HG02623 (cell line): ENCODE measurements at regions not wholly inside any gene's neighbourhood (a gene's known extent, or its start where the extent isn't known, plus 50 kb on each side); places are given as distances from the start of the nearest gene placed in this dataset.
"Not testable (repeated sequence)": the region's sequence is repeated elsewhere in the genome, so short reads cannot be mapped to it uniquely, and the experiment has no call there.

ENCODE experiments used
- ATAC-seq: cut with Tn5 transposase; IDR thresholded peaks from one replicate; pipeline ENCODE4 v1.9.1; 2021; ENCODE audit warnings: moderate library complexity; ENCODE audit not compliant: unreplicated experiment

- no peak for ATAC-seq
These were observed 149.2 kb upstream of the SYT10 start for GRCh38 chr12:33588725-33589405.

DNA sequence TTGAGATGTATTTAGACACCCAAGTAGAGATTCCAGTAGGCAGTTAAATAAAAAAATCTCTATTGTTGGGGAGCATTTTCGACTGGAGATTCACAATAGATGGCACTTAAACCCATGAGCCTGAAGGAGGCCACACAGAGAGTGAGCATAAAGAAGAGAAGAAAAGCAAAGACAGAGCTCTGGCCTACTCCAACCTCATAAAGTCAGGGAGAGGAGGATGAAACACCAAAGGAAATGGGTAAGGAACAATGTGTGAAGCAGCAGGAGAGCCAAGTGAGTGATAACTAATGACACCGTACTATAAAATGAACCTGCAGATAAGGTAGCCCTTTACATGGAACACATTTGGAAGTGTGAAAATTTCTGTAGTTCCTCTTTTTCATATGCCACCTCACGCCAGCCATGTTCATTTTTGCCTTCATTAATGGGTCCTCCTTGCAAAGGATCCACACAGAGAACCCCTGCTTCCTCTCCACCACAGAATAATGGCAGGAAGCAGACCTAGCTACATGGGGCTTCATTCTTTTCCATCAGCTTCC lies 150.0 kb upstream of the SYT10 start:
- no peak for ATAC-seq

DNA sequence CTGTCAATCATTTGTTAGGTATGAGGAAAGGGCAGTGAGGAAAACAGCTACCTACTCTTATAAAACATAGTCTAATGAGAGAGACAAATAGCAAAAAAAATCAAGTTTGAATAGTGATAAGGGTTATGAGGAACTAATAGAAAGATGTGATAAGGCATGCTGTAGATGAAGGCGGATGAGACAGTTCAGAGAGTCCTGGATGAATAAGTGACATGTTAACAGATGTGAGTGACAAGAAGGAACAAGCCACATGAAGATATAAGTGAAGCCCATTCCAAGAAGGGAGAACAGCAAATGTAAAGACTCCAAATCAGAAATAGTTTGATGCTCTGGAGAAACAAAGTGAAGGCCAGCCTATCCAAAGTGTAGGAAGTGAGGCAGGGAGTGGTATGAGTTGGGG lies 154.1 kb upstream of the SYT10 start:
- no peak for ATAC-seq

DNA sequence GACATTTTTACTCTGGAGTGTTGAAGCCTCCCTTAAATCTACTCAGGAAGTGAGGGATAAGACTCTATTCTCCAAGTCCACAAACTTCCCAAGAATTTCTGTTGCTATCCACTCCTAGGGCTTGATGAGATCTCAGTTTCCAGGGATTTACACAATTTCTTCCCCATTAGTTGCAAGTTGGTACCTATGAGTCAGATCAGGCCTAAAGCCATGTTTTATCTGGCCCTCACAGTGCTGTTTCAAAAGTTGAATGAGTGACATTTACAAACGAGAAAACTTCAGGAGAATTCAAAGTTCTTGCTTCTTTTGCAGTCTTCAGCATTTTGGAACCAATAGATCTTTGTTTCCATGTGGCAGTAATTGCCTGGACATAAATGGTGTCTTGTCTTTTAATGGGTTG lies 156.4 kb upstream of the SYT10 start:
- no peak for ATAC-seq

DNA sequence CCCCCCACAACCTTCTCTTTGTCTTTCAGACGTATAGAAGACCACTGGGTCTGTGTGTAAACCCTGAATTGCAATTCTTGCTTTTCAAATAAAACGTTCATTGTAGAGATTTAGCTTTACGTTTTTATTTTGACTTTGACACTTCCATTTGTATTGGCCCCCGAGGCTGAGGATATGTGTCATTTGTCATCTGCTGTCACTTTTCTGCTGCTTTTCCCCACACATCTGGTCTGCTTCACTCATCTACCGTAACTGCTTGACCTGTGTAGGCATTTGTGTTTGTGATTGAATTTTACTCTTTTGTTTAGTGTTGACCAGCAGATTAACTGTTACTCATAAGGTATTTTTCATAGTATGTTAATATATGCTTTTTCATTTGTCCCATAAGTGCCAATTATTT lies 157.2 kb upstream of the SYT10 start:
- ATAC-seq: no peak

DNA sequence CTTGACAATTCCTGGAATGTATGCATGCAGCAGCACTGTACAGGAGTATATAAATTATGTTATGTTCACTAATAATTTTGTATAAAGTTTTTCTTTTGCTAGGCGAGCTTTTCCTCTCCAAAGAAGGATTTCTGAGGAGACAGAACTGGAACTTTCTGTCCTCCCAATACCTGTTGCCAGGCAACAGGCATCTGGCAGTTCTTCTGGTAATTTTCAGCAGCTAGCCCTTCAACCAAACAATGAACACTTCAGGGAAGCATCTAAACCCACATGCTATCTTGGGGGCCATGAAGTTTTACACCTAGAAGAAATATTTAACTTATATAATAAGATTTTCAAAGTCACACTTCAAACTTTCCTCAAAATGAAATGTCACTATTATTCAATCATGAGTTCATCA lies 162.9 kb upstream of the SYT10 start:
- ATAC-seq: no peak

DNA sequence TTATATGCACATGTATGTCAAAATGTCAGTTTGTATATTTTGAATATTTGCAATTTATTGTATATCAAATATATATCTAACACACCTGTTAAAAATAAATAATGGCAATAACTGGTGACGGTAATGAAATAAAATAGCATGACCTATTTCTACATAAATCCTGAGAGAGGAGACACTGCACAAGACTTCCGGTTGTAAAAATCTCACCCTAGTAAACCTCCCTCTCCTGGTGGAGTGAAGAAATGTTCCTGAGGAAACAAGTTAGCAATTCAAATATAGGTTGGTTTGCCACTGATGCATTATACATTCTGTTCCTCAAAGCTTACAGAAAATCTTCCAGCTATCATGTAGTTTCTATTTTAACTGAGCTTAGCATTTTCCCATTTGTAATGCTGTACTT lies 166.1 kb upstream of the SYT10 start:
- ATAC-seq: no peak

DNA sequence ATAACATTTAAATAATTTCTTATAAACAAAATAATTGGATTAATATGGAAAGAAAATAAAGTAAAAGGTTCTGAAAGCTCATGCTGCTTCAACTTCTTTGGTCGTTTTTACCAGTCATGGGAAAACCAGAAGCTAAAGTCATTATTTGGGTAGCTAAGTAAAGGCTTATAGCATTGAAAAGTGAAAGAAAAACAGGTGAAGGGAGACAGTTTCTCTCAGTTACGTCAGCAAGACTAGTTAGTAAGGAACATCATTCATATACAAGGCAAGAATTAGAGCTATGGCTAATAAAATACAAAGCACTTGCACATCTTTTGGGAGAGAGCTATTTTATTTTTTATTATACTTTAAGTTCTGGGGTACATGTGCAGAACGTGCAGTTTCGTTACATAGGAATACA lies 170.3 kb upstream of the SYT10 start:
- no peak for ATAC-seq

DNA sequence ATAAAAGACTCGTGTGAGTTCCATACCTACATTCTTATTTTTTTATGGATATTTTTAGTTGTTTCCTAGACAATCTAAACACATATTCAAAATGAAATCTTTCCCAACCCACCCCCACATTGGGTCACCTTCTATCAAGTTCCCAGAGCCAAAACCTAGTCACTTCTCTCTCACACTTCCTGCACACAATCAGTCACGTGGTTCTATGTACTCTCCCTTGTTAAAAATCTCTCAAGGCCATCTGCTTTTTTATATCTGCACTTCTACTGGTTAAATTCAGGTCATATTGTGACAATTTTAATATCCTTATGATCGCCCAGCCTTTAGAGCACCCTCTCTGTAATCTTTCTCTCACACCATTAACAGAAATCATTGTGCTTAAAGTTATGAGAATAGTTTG lies 175.0 kb upstream of the SYT10 start:
- ATAC-seq: no peak

- no peak for ATAC-seq
These were observed 177.6 kb upstream of the SYT10 start for GRCh38 chr12:33617218-33617617.

GRCh38 chr12:33628087-33628486 lies 188.5 kb upstream of the SYT10 start:
- ATAC-seq: no peak

DNA sequence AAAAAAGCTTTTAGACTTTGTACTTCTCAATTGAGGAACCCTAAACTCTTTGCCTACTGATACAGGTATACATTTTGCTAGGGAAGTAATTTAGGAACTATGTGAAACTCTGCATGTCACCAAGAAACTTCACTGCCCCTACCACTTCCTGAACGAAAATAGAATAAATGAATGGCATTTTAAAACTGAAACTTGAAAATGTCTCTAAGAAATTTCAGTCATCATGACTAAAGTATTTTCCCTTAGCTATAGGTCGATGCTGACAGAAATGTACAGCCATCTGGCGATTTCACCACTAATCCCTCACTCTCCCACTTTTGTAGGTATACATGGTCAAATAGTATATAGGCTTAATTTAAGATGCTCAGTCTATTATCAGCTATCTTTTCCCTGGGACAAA lies 194.9 kb upstream of the SYT10 start:
- ATAC-seq: peak; percentile 71

- not testable (repeated sequence) for ATAC-seq
These were observed 197.3 kb upstream of the SYT10 start for GRCh38 chr12:33636930-33637329.

GRCh38 chr12:33639975-33640374 lies 200.4 kb upstream of the SYT10 start:
- ATAC-seq: no peak

DNA sequence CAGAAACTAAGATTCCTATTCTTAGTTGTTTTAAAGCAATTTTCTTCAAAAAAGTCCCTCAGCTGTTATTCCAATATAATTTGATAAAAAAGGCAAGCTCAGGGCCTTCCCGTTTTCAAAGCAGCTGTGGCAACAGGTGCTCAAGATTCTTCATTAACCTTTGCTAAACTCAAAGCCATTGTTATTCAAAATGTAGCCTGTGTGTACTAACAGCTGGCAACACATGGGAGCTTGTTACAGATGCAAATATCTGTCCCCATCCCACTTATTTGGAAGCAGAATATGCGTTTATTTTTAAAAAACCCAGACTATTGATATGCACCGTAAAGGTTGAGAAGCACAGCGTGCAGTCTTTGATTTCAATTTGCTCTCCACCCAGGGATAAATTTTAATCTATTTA lies 210.4 kb upstream of the SYT10 start:
- ATAC-seq: no peak

- no peak for ATAC-seq
These were observed 211.2 kb upstream of the SYT10 start for GRCh38 chr12:33650832-33651231.

DNA sequence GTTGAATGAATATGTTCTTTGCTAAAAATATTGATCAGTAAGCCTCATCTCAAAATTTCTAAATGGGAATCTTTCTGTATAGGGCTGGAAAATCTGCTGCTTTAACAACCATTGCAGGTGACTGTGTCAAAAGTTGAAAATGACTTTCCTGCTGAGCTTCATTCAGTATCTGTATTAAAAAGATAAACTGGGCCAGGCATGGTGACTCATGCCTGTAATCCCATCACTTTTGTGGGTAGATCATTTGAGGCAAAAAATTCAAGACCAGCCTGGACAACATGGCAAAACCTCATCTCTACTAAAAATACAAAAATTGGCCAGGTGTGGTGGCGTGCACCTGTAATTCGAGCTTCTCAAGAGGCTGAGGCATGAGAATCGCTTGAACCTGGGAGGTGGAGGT lies 213.7 kb upstream of the SYT10 start:
- ATAC-seq: no peak

- no peak for ATAC-seq
These were observed 214.7 kb upstream of the SYT10 start for GRCh38 chr12:33654313-33654712.

DNA sequence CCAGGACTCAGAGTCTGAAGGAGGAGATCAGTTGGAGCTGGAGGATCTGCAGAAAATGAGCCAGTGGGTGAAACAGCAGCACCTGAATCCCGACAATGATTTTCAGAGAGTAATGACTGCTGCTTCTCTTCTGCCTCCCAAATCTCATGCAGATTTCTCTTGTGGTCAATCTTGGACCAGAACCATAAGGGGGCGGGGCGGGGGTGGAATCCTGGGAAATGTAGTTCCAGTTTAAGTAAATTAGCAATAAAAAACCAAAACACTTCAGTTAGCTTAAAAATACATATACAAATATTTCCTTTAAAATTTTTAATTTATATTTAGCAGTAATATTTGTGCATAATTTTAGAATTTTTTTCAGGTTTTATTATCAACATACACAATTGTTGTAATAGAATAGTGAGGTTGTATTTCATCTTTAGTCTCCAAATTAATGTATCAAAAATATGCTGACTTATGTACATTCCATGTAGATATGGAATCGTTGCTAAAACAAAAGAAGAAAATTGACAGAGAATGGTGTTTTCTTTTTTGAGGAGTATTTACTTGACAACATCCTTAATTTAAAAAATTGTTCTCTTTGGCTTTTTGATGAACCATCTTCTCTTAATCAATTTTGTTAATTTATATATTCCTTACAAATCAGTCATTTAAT lies 223.5 kb upstream of the SYT10 start:
- ATAC-seq: no peak

DNA sequence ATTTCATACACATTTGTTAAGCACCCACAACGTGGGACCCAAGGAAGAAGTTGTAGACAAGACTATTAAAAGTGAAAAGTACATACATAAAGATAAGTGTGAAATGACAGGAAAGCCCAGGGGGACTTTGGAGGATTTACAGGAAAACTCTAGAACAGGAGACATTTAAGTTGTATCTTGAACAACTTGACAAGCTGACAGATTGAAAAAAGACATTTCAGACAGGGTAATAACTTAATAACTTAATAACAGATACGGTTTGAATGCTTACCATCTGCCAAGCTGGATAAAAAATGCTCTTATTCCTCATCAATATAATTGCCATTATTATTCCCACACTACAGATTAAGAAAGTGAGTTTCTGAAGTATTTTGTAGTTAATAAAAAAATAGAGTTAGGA lies 229.7 kb upstream of the SYT10 start:
- ATAC-seq: no peak

- ATAC-seq: no peak
These were observed 230.7 kb upstream of the SYT10 start for GRCh38 chr12:33670284-33670683.

- no peak for ATAC-seq
These were observed 232.1 kb upstream of the SYT10 start for GRCh38 chr12:33671676-33672075.
